Liver (tissue), 8 donors: ENCODE measurements at regions not wholly inside any gene's neighbourhood (a gene's known extent, or its start where the extent isn't known, plus 50 kb on each side); places are given as distances from the start of the nearest gene placed in this dataset.

Source experiments
- DNase-seq: peaks from one replicate; pipeline ENCODE4 v3.0.0-alpha.2; 2017; ENCODE audit warnings: low spot score
- H3K27ac ChIP-seq, 2 donors: one replicate each; pipeline ENCODE4 v1.7.0; 2013; ENCODE audit warnings: inconsistent platforms in 2 of 2, low read length in 2 of 2, control low read depth in 1 of 2, low read depth in 1 of 2, mild to moderate bottlenecking in 1 of 2
- H3K27me3 ChIP-seq, 4 donors: one replicate each; pipeline versions ENCODE4 v1.6.1 to v1.7.0; 2013; ENCODE audit warnings: low read length in 3 of 4, inconsistent platforms in 1 of 4, mild to moderate bottlenecking in 1 of 4, moderate library complexity in 1 of 4; ENCODE audit not compliant: control insufficient read depth in 4 of 4, insufficient read depth in 4 of 4
- H3K36me3 ChIP-seq, 4 donors: one replicate each; pipeline versions ENCODE4 v1.6.1 to v1.7.0; 2013; ENCODE audit warnings: low read length in 3 of 4, mild to moderate bottlenecking in 3 of 4, low read depth in 1 of 4, moderate library complexity in 1 of 4; ENCODE audit not compliant: control insufficient read depth in 4 of 4, insufficient read depth in 3 of 4
- H3K4me1 ChIP-seq, 4 donors: one replicate each; pipeline versions ENCODE4 v1.6.1 to v1.7.0; 2013; ENCODE audit warnings: low read length in 3 of 4, mild to moderate bottlenecking in 3 of 4, moderate library complexity in 1 of 4; ENCODE audit not compliant: control insufficient read depth in 4 of 4, insufficient read depth in 4 of 4
- H3K4me3 ChIP-seq, 3 donors: one replicate each; pipeline versions ENCODE4 v1.6.1 to v1.7.0; 2013; ENCODE audit warnings: low read length in 3 of 3, control low read depth in 1 of 3, low read depth in 1 of 3, mild to moderate bottlenecking in 1 of 3
- H3K9ac ChIP-seq, 2 donors: one replicate each; pipeline ENCODE4 v1.7.0; 2013; ENCODE audit warnings: low read length in 2 of 2, mild to moderate bottlenecking in 2 of 2, moderate library complexity in 2 of 2, control low read depth in 1 of 2, low read depth in 1 of 2
- H3K9me3 ChIP-seq, 4 donors: one replicate each; pipeline versions ENCODE4 v1.6.1 to v1.7.0; 2013; ENCODE audit warnings: low read length in 3 of 4; ENCODE audit not compliant: control insufficient read depth in 4 of 4
- ATF3 ChIP-seq: IDR thresholded peaks from 2 replicates; pipeline ENCODE4 v1.6.1; 2016; ENCODE audit warnings: antibody characterized with exemption
- CTCF ChIP-seq: fragments of 150-350 bp; IDR thresholded peaks from 2 replicates; pipeline ENCODE4 v1.5.1; 2017; ENCODE audit warnings: improper control_type of control experiment, low read depth, low read length; ENCODE audit not compliant: missing input control
- EGR1 ChIP-seq, 2 donors: IDR thresholded peaks; 2 replicates each; pipeline ENCODE4 v1.6.1; 2016 to 2018; ENCODE audit warnings: antibody characterized with exemption in 2 of 2, low read depth in 2 of 2
- FOXA1 ChIP-seq: IDR thresholded peaks from 2 replicates; pipeline ENCODE4 v1.6.1; 2016; ENCODE audit warnings: antibody characterized with exemption
- FOXA2 ChIP-seq: IDR thresholded peaks from 2 replicates; pipeline ENCODE4 v1.6.1; 2016; ENCODE audit warnings: antibody characterized with exemption
- GABPA ChIP-seq, 2 donors: IDR thresholded peaks in 1 of 2; conservative IDR thresholded peaks in 1 of 2; 2 replicates each; pipeline ENCODE4 v1.6.1; 2016; ENCODE audit warnings: antibody characterized with exemption in 2 of 2, mild to moderate bottlenecking in 1 of 2, moderate library complexity in 1 of 2
- HNF4G ChIP-seq: IDR thresholded peaks from 2 replicates; pipeline ENCODE4 v1.6.1; 2016; ENCODE audit warnings: antibody characterized with exemption
- NR2F2 ChIP-seq: IDR thresholded peaks from 2 replicates; pipeline ENCODE4 v1.6.1; 2016; ENCODE audit warnings: antibody characterized with exemption
- RAD21 ChIP-seq, 2 donors: IDR thresholded peaks; 2 replicates each; pipeline ENCODE4 v1.6.1; 2016; ENCODE audit warnings: antibody characterized with exemption in 2 of 2, mild to moderate bottlenecking in 2 of 2
- RXRA ChIP-seq, 2 donors: IDR thresholded peaks; 2 replicates each; pipeline ENCODE4 v1.6.1; 2017 to 2018; ENCODE audit warnings: antibody characterized with exemption in 2 of 2, mild to moderate bottlenecking in 1 of 2
- TAF1 ChIP-seq: conservative IDR thresholded peaks from 2 replicates; pipeline ENCODE4 v1.6.1; 2016; ENCODE audit warnings: antibody characterized with exemption, mild to moderate bottlenecking
- YY1 ChIP-seq: IDR thresholded peaks from 2 replicates; pipeline ENCODE4 v1.6.1; 2016; ENCODE audit warnings: antibody characterized with exemption, mild to moderate bottlenecking
- ZBTB33 ChIP-seq: IDR thresholded peaks from 2 replicates; pipeline ENCODE4 v1.6.1; 2016; ENCODE audit warnings: antibody characterized with exemption
- WGBS: extraction: QIAGEN DNeasy Blood & Tissue Kit; methylation state at CpG from one replicate; pipeline ENCODE4 v1.1.7; 2013; 5-methylcytosine and 5-hydroxymethylcytosine counted together
- donor health status: healthy.
- donor health status: healthy.
- donor health status: healthy.
- donor health status: healthy.
- donor health status: healthy.

- 64% methylated on average over 7 of the region's 7 CpGs for WGBS
- DNase-seq: no peak
- no peak overlapping the region for H3K9ac ChIP-seq
- H3K36me3 ChIP-seq: no peaks in the 10 kb centered on the region
- no peaks in the 10 kb centered on the region for H3K27me3 ChIP-seq
- no peaks in the 10 kb centered on the region for H3K4me1 ChIP-seq
- no peak overlapping the region for H3K4me3 ChIP-seq
- H3K9me3 ChIP-seq: peaks cover 0 to 3% (median 0%) of the 10 kb centered on the region in 4 donors
- TF ChIP-seq NR2F2 (no peak), EGR1 (IDR thresholded peaks at IDR 0.05; ENCODE audit: low read depth in 2 of 2) (no peak), GABPA (IDR thresholded peaks at IDR 0.05 in 1 of 2, conservative IDR thresholded peaks at IDR 0.05 in 1 of 2) (no peak), HNF4G (no peak), ATF3 (no peak), ZBTB33 (no peak), YY1 (no peak), TAF1 (no peak), RAD21 (IDR thresholded peaks at IDR 0.05) (no peak), FOXA2 (no peak), RXRA (IDR thresholded peaks at IDR 0.05) (no peak), CTCF (no peak), FOXA1 (no peak)
- H3K27ac ChIP-seq: no peak overlapping the region
Measured at GRCh38 chr11:33941637-33942160, 49.8 kb upstream of the LMO2 start.
